ENCODE measurements at regions not wholly inside any gene's neighbourhood (a gene's known extent, or its start where the extent isn't known, plus 50 kb on each side); places are given as distances from the start of the nearest gene placed in this dataset.

- TF ChIP-seq CTCF (IDR thresholded peaks at IDR 0.05) (no peak), POLR2A (IDR thresholded peaks at IDR 0.05) (no peak)
These were observed 781.6 kb upstream of the PHF14 start for GRCh38 chr7:10192074-10192473.
